Erythroblast (primary cell): ENCODE measurements at regions not wholly inside any gene's neighbourhood (a gene's known extent, or its start where the extent isn't known, plus 50 kb on each side); places are given as distances from the start of the nearest gene placed in this dataset.

ENCODE experiments used
- GATA1 ChIP-seq: IDR thresholded peaks from 2 replicates; pipeline ENCODE4 v1.6.1; 2011; ENCODE audit warnings: low read depth, mild to moderate bottlenecking, control low read depth, low read length, moderate library complexity
- POLR2A ChIP-seq: IDR thresholded peaks from 2 replicates; pipeline ENCODE4 v1.6.1; 2011; ENCODE audit warnings: mild to moderate bottlenecking, low read length

DNA sequence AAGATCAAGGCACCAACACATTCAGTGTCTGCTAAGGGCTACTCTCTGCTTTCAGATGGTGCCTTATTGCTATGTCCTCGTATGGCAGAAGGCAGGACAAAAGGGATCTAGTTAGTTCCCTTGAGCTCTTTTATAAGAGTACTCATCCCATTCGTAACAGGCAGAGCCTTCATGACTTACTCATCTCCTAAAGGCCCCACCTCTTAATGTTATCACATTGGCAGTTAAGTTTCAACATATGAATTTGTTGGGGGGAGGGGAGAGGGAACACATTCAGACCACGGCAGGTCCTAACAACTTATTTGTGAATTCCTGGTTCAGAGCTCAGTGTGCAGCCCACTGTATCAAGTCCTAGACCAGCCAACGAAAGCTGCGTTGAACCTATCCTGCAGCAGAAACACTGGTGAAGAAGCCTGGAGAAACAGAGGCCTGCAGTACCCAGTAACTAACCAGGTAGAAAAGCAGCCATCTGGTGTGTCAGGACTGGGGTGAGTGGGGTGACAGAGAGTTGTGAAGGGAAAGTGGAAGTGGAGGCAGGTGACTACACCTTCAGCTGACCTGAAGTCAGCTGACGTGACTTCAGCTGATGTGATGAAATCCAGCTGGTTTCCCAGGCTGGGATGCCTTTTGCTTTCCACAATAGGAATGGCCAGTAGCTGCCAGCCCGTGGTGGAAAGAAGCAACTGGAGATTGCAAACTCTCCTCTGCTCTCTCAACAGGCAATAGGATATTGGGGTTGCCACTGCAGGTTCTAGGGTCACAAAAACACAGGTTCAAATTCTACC lies 101.6 kb upstream of the PLXNC1 start:
- TF ChIP-seq POLR2A = no peak
- no peak for TF ChIP-seq GATA1
